ENCODE measurements at regions not wholly inside any gene's neighbourhood (a gene's known extent, or its start where the extent isn't known, plus 50 kb on each side); places are given as distances from the start of the nearest gene placed in this dataset.

DNA sequence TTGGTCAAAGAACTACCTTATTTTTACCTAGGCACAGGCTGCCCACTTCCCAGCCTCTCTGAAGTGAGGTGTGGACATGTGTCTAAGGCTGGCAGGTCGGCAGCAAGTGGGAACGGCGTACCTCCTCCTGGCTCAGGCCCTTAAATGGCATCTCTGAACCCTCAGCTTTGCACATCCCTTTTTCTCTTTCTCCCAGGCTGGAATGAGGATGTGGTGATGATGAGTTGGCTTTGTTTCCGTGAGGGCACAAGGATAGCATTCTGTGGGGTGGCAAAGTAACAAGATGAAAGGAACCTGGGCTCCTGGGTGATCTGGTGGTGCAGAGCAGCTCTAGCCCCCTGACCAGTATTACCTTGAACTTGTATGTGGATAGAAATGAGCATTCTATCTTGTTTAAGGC is 196.8 kb downstream of the REEP3 start:
- Histone ChIP-seq H3K4me3 (ENCODE audit: low read depth in 1 of 5, low read length in 5 of 5) (no peak overlapping the region), H3K4me1 (ENCODE audit: control insufficient read depth in 5 of 5, insufficient read depth in 5 of 5, low read length in 5 of 5) (peaks cover 2 to 29% (median 28%) of the 10 kb centered on the region in 5 donors), H3K27me3 (ENCODE audit: control insufficient read depth in 5 of 5, insufficient read depth in 4 of 5, low read length in 5 of 5) (no peaks in the 10 kb centered on the region), H3K27ac (ENCODE audit: low read depth, low read length) (no peak overlapping the region), H3K9ac (ENCODE audit: low read length in 5 of 5) (no peak overlapping the region), H3K9me3 (ENCODE audit: control insufficient read depth in 5 of 5, low read length in 5 of 5) (no peaks in the 10 kb centered on the region), H3K36me3 (ENCODE audit: control insufficient read depth in 5 of 5, insufficient read depth in 5 of 5, low read length in 5 of 5) (no peaks in the 10 kb centered on the region)

DNA sequence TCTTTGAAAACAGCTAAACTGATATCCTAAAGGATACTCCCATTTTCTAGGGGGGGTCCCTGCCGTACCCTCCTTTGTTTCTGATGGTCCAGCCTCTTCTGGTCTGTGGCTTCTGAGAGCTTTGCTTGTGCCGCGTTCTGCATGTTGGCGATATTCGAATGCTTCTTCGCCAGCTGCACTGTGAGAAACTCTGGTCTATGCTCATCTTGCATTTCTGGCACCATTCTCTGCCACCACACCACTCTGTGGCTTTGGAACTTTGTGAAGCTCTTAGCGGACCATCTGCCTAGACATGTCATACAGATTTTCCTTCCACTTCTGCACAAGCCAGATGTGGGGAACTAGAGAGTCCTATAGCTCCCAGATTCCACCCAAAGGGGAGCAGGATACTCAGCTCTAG is 197.2 kb downstream of the REEP3 start:
- peaks cover 0 to 26% (median 26%) of the 10 kb centered on the region in 5 donors for H3K4me1 ChIP-seq (ENCODE audit: control insufficient read depth in 5 of 5, insufficient read depth in 5 of 5, low read length in 5 of 5)
- no peaks in the 10 kb centered on the region for H3K9me3 ChIP-seq (ENCODE audit: control insufficient read depth in 5 of 5, low read length in 5 of 5)
- no peaks in the 10 kb centered on the region for H3K36me3 ChIP-seq (ENCODE audit: control insufficient read depth in 5 of 5, insufficient read depth in 5 of 5, low read length in 5 of 5)
- H3K4me3 ChIP-seq (ENCODE audit: low read depth in 1 of 5, low read length in 5 of 5) = no peak overlapping the region
- no peaks in the 10 kb centered on the region for H3K27me3 ChIP-seq (ENCODE audit: control insufficient read depth in 5 of 5, insufficient read depth in 4 of 5, low read length in 5 of 5)
- H3K27ac ChIP-seq (ENCODE audit: low read depth, low read length) = no peak overlapping the region
- H3K9ac ChIP-seq (ENCODE audit: low read length in 5 of 5) = no peak overlapping the region

DNA sequence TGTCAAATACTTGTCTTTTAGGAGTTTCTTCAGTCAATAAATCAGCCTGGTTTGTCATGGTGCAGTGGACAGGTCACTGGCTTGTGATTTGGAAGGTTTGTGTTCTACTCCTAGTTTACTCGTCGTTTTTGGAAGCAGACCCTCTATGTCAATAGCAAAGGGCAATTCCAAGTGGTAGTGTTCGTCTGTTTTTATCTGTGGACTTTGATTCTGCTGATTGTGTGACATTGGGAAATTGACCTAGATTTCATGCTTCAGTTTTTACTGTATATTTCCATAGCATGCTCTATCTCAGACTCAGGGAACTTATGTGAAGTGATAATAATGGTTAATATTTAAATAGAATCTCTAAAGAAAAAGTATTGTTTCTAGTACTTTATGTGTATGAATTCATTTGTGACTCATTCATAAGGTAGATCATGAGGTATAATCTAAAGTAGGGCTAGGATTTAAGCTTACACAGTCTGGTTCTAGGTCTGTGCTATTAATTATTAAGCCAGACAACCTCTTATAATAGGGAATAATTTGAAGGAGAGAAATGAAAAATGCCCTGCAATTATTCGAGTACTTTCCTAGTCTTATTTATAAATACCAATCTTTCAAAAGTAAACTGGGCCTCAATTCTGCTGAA is 198.1 kb downstream of the REEP3 start:
- H3K9ac ChIP-seq (ENCODE audit: low read length in 5 of 5) = no peak overlapping the region
- no peak overlapping the region for H3K4me3 ChIP-seq (ENCODE audit: low read depth in 1 of 5, low read length in 5 of 5)
- no peak overlapping the region for H3K27ac ChIP-seq (ENCODE audit: low read depth, low read length)
- no peaks in the 10 kb centered on the region for H3K27me3 ChIP-seq (ENCODE audit: control insufficient read depth in 5 of 5, insufficient read depth in 4 of 5, low read length in 5 of 5)
- peaks cover 0 to 29% (median 26%) of the 10 kb centered on the region in 5 donors for H3K4me1 ChIP-seq (ENCODE audit: control insufficient read depth in 5 of 5, insufficient read depth in 5 of 5, low read length in 5 of 5)
- H3K9me3 ChIP-seq (ENCODE audit: control insufficient read depth in 5 of 5, low read length in 5 of 5) = no peaks in the 10 kb centered on the region
- no peaks in the 10 kb centered on the region for H3K36me3 ChIP-seq (ENCODE audit: control insufficient read depth in 5 of 5, insufficient read depth in 5 of 5, low read length in 5 of 5)

DNA sequence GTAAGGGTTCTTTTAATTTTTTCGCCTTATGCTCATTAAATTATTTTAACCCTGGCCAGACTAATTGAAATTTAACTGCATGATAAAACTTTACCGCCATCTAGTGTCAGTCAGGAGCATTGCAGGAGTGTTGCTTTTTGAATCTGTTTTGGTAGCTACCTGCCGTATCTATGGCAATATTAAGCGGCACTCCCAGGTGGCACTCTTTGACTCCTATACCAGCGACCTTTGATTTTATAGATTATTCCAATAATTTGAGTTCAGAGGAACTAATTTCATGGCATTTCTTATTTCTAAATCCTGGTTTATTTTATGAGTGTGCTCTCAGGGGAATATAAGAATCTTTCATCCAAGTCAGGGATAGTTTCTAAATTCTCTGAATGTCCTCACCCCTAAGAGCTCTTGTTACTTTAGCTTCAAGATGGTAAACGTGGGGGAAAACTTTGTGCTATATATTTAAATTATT is 198.9 kb downstream of the REEP3 start:
- Histone ChIP-seq H3K4me3 (ENCODE audit: low read depth in 1 of 5, low read length in 5 of 5) (peak overlapping the region in 1 of 5 donors; percentile 14), H3K9me3 (ENCODE audit: control insufficient read depth in 5 of 5, low read length in 5 of 5) (no peaks in the 10 kb centered on the region), H3K9ac (ENCODE audit: low read length in 5 of 5) (no peak overlapping the region), H3K36me3 (ENCODE audit: control insufficient read depth in 5 of 5, insufficient read depth in 5 of 5, low read length in 5 of 5) (no peaks in the 10 kb centered on the region), H3K27me3 (ENCODE audit: control insufficient read depth in 5 of 5, insufficient read depth in 4 of 5, low read length in 5 of 5) (no peaks in the 10 kb centered on the region), H3K4me1 (ENCODE audit: control insufficient read depth in 5 of 5, insufficient read depth in 5 of 5, low read length in 5 of 5) (peaks cover 0 to 29% (median 26%) of the 10 kb centered on the region in 5 donors), H3K27ac (ENCODE audit: low read depth, low read length) (no peak overlapping the region)

DNA sequence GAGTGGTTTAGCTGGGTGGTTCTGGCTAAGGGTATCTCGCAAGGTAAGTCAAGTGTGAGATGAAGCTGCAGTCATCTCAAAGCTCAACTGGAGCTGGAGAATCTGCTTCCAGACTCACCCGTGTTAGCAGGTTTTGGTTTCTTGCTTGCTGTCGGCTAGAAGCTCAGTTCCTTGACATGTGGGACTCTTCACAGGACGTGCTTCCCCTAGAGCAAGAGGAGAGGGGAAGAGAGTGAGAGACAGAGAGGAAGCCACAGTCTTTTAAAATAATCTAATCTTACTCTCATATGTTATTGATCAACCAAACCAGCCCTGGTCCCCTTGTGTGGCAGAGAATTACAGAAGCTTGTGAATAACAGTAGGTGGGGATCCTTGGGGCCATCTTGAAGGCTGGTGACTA is 199.5 kb downstream of the REEP3 start:
- Histone ChIP-seq H3K27me3 (ENCODE audit: control insufficient read depth in 5 of 5, insufficient read depth in 4 of 5, low read length in 5 of 5) (no peaks in the 10 kb centered on the region), H3K4me3 (ENCODE audit: low read depth in 1 of 5, low read length in 5 of 5) (no peak overlapping the region), H3K4me1 (ENCODE audit: control insufficient read depth in 5 of 5, insufficient read depth in 5 of 5, low read length in 5 of 5) (peaks cover 0 to 29% (median 26%) of the 10 kb centered on the region in 5 donors), H3K9me3 (ENCODE audit: control insufficient read depth in 5 of 5, low read length in 5 of 5) (no peaks in the 10 kb centered on the region), H3K27ac (ENCODE audit: low read depth, low read length) (no peak overlapping the region), H3K9ac (ENCODE audit: low read length in 5 of 5) (no peak overlapping the region), H3K36me3 (ENCODE audit: control insufficient read depth in 5 of 5, insufficient read depth in 5 of 5, low read length in 5 of 5) (no peaks in the 10 kb centered on the region)

DNA sequence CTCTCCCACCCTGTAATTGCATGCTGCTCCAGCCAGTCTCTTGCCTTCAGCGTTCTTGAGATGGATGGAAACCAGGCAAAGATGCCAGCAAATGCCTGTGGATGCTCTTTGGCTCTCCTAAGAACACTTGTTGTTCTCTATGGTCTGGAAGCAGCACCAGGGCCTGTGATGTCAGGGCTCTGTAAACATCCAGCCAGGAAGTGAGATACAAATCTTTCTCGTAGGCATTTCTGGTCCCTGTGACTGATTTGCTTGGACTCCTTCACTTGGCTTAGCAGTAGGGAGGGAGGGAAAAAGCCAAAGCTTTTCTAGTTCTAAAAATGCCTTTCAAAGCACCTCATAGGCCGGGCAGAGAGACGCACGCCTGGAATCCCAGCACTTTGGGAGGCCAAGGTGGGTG is 201.3 kb downstream of the REEP3 start:
- Histone ChIP-seq H3K36me3 (ENCODE audit: control insufficient read depth in 5 of 5, insufficient read depth in 5 of 5, low read length in 5 of 5) (no peaks in the 10 kb centered on the region), H3K4me3 (ENCODE audit: low read depth in 1 of 5, low read length in 5 of 5) (no peak overlapping the region), H3K27me3 (ENCODE audit: control insufficient read depth in 5 of 5, insufficient read depth in 4 of 5, low read length in 5 of 5) (no peaks in the 10 kb centered on the region), H3K9me3 (ENCODE audit: control insufficient read depth in 5 of 5, low read length in 5 of 5) (no peaks in the 10 kb centered on the region), H3K27ac (ENCODE audit: low read depth, low read length) (peak overlapping the region; percentile 5), H3K4me1 (ENCODE audit: control insufficient read depth in 5 of 5, insufficient read depth in 5 of 5, low read length in 5 of 5) (peaks cover 0 to 29% (median 23%) of the 10 kb centered on the region in 5 donors), H3K9ac (ENCODE audit: low read length in 5 of 5) (no peak overlapping the region)

DNA sequence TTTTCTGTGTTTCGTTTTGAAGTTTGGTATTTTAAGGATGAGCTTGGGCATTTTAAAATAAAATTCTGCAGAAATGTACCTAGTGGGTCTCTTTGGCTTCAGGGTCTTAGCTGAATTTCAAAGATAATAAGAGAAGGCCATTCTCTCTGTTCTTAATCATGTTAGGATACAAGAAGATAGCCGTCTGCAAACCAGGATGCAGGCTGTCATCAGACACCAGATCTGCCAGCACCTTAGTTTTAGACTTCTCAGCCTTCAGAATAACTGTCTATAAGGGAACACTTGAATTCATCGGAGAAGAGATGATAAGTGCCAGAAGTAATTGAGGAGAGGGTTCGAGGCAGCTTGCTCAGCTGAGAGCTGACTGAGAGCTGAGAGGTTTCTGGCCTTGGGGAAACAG is 202.1 kb downstream of the REEP3 start:
- H3K27me3 ChIP-seq (ENCODE audit: control insufficient read depth in 5 of 5, insufficient read depth in 4 of 5, low read length in 5 of 5) = no peaks in the 10 kb centered on the region
- H3K4me1 ChIP-seq (ENCODE audit: control insufficient read depth in 5 of 5, insufficient read depth in 5 of 5, low read length in 5 of 5) = peaks cover 0 to 29% (median 23%) of the 10 kb centered on the region in 5 donors
- H3K9ac ChIP-seq (ENCODE audit: low read length in 5 of 5) = peak overlapping the region in 2 of 5 donors; percentile 0 to 20
- no peaks in the 10 kb centered on the region for H3K36me3 ChIP-seq (ENCODE audit: control insufficient read depth in 5 of 5, insufficient read depth in 5 of 5, low read length in 5 of 5)
- H3K27ac ChIP-seq (ENCODE audit: low read depth, low read length) = no peak overlapping the region
- H3K4me3 ChIP-seq (ENCODE audit: low read depth in 1 of 5, low read length in 5 of 5) = no peak overlapping the region
- no peaks in the 10 kb centered on the region for H3K9me3 ChIP-seq (ENCODE audit: control insufficient read depth in 5 of 5, low read length in 5 of 5)

DNA sequence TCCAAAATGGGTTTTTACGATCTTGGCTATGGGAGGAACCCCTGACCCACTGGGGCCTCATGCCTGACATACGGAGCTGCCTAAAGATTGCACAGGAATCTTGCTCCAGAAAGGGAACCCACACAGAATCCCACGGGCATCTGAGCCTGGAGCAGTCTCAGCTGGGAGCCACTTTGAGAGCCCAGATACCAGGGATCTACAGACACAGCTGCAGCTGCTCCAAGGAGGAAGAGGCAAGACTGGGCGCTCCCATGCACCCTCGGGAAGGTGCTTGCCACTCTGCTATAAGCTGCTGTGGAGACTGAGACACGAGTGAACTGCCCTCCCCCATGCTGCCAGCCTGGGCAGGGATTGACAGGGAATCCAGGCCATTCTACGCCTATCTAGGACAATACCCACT is 202.5 kb downstream of the REEP3 start:
- Histone ChIP-seq H3K36me3 (ENCODE audit: control insufficient read depth in 5 of 5, insufficient read depth in 5 of 5, low read length in 5 of 5) (no peaks in the 10 kb centered on the region), H3K9me3 (ENCODE audit: control insufficient read depth in 5 of 5, low read length in 5 of 5) (no peaks in the 10 kb centered on the region), H3K27ac (ENCODE audit: low read depth, low read length) (no peak overlapping the region), H3K4me3 (ENCODE audit: low read depth in 1 of 5, low read length in 5 of 5) (no peak overlapping the region), H3K27me3 (ENCODE audit: control insufficient read depth in 5 of 5, insufficient read depth in 4 of 5, low read length in 5 of 5) (no peaks in the 10 kb centered on the region), H3K4me1 (ENCODE audit: control insufficient read depth in 5 of 5, insufficient read depth in 5 of 5, low read length in 5 of 5) (peaks cover 0 to 29% (median 23%) of the 10 kb centered on the region in 5 donors), H3K9ac (ENCODE audit: low read length in 5 of 5) (peak overlapping the region in 2 of 5 donors; percentile 0 to 20)

DNA sequence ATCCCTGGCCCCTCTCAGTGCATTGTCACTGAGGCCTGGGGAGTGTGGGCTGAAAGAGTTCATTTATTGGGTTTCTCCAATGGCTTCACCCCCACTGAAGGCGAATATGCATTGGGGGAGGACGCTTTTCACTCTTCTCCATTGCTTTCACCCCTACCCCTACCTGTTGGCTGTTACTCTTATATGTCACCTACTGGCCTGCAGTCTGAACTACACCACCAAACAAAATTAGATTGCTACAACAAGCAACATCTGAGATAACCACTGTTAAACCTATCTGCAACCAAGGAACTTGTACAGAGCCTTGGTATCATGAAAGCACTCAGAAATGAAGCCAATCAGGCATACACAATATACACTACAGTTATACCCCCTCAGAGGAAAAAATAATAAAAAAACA is 203.7 kb downstream of the REEP3 start:
- Histone ChIP-seq H3K9me3 (ENCODE audit: control insufficient read depth in 5 of 5, low read length in 5 of 5) (no peaks in the 10 kb centered on the region), H3K36me3 (ENCODE audit: control insufficient read depth in 5 of 5, insufficient read depth in 5 of 5, low read length in 5 of 5) (no peaks in the 10 kb centered on the region), H3K27me3 (ENCODE audit: control insufficient read depth in 5 of 5, insufficient read depth in 4 of 5, low read length in 5 of 5) (no peaks in the 10 kb centered on the region), H3K27ac (ENCODE audit: low read depth, low read length) (no peak overlapping the region), H3K9ac (ENCODE audit: low read length in 5 of 5) (no peak overlapping the region), H3K4me1 (ENCODE audit: control insufficient read depth in 5 of 5, insufficient read depth in 5 of 5, low read length in 5 of 5) (peaks cover 0 to 29% (median 23%) of the 10 kb centered on the region in 5 donors), H3K4me3 (ENCODE audit: low read depth in 1 of 5, low read length in 5 of 5) (no peak overlapping the region)

DNA sequence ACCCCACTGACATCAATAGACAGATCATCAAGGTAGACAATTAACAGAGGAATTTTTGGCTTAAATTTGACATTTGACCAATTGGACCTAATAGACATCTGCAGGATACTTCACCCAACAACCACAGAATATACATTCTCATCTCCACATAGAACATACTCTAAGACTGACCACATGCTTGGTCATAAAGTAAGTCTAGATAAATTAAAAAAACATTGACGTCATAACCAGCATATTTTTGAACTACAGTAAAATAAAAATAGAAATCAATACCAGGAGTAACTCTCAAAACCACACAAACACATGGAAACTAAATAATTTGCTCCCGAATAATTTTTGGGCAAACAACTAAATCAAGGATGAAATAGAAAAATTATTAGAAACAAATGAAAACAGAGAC is 205.7 kb downstream of the REEP3 start:
- Histone ChIP-seq H3K36me3 (ENCODE audit: control insufficient read depth in 5 of 5, insufficient read depth in 5 of 5, low read length in 5 of 5) (no peaks in the 10 kb centered on the region), H3K4me1 (ENCODE audit: control insufficient read depth in 5 of 5, insufficient read depth in 5 of 5, low read length in 5 of 5) (peaks cover 0 to 20% (median 18%) of the 10 kb centered on the region in 5 donors), H3K9ac (ENCODE audit: low read length in 5 of 5) (no peak overlapping the region), H3K27me3 (ENCODE audit: control insufficient read depth in 5 of 5, insufficient read depth in 4 of 5, low read length in 5 of 5) (no peaks in the 10 kb centered on the region), H3K9me3 (ENCODE audit: control insufficient read depth in 5 of 5, low read length in 5 of 5) (no peaks in the 10 kb centered on the region), H3K4me3 (ENCODE audit: low read depth in 1 of 5, low read length in 5 of 5) (no peak overlapping the region), H3K27ac (ENCODE audit: low read depth, low read length) (no peak overlapping the region)
